ENCODE measurements at regions not wholly inside any gene's neighbourhood (a gene's known extent, or its start where the extent isn't known, plus 50 kb on each side); places are given as distances from the start of the nearest gene placed in this dataset.

GRCh38 chr2:82650038-82650437 is 1809.0 kb downstream of the SUCLG1 start:
- Histone ChIP-seq H3K4me1 (ENCODE audit: insufficient read depth, low read length) (no peaks in the 10 kb centered on the region), H3K9me3 (ENCODE audit: insufficient read depth, low read depth, low read length) (no peaks in the 10 kb centered on the region; the same call in 1 of the 2 replicates), H3K4me3 (ENCODE audit: low read length) (no peak overlapping the region), H3K36me3 (ENCODE audit: insufficient read depth, low read length) (no peaks in the 10 kb centered on the region), H3K27ac (ENCODE audit: low read depth, low read length) (no peak overlapping the region), H3K27me3 (ENCODE audit: insufficient read depth, low read length) (no peaks in the 10 kb centered on the region), H3K9ac (ENCODE audit: low read depth, low read length) (no peak overlapping the region)
- 94% methylated on average over 2 of the region's 2 CpGs for WGBS

DNA sequence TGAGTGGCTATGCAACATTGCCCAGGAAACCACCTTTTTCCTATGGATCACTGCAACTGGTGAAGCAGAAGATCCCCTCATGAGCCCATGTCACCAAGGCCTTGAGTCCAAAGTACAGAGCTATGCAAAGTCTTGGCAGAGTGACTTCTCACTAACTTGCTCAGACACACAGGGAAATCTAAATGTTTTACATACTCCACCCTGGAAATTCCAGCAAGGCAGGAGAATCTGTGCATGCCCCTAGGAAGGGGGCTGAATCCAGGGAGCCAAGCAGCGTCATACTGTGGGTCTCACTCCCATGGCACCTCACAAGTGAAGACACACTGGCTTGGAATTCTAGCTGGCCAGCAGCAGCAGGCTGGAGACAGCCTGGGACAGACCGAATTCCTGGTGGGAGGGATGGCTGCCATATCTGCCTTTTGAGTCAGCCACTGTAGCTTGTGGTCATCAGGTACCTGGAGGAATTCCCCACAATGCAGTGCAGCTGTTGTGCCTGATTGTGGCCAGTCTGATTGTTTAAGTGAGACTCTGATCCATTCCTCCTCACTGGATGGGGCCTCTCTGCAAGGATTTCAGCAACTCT is 1817.4 kb downstream of the SUCLG1 start:
- Histone ChIP-seq H3K27ac (ENCODE audit: low read depth, low read length) (no peak overlapping the region), H3K9me3 (ENCODE audit: insufficient read depth, low read depth, low read length) (peaks cover 23% of the 10 kb centered on the region), H3K4me1 (ENCODE audit: insufficient read depth, low read length) (no peaks in the 10 kb centered on the region; the same call in 1 of the 2 replicates), H3K27me3 (ENCODE audit: insufficient read depth, low read length) (no peaks in the 10 kb centered on the region), H3K9ac (ENCODE audit: low read depth, low read length) (no peak overlapping the region), H3K4me3 (ENCODE audit: low read length) (no peak overlapping the region), H3K36me3 (ENCODE audit: insufficient read depth, low read length) (no peaks in the 10 kb centered on the region)
- WGBS: 94% methylated on average over 2 of the region's 2 CpGs

- Histone ChIP-seq H3K27ac (ENCODE audit: low read depth, low read length) (no peak overlapping the region), H3K27me3 (ENCODE audit: insufficient read depth, low read length) (no peaks in the 10 kb centered on the region), H3K9ac (ENCODE audit: low read depth, low read length) (no peak overlapping the region), H3K9me3 (ENCODE audit: insufficient read depth, low read depth, low read length) (peaks cover 23% of the 10 kb centered on the region), H3K4me3 (ENCODE audit: low read length) (no peak overlapping the region), H3K36me3 (ENCODE audit: insufficient read depth, low read length) (no peaks in the 10 kb centered on the region), H3K4me1 (ENCODE audit: insufficient read depth, low read length) (no peaks in the 10 kb centered on the region; the same call in 1 of the 2 replicates)
- 95% methylated on average over 3 of the region's 3 CpGs for WGBS
Observed at GRCh38 chr2:82636402-82637020, 1822.6 kb downstream of the SUCLG1 start.

DNA sequence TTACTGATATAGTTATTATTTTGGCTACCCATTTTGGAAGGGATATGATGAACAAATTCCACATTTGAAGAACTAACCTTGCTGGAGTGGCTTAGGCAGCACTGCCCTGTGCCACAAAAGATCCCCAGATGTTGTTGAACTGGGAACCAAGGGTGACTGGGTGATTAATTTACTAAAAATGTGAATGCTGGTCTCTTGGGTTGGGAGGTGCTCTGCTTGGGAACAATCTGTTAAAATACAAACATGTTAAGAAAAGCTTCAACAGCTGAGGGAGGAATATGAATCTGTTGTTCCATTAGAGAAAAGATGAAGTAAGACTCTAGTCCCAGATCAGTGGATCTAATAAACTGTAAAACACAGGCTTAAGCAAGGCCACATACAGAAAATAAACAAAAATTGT is 1860.1 kb downstream of the SUCLG1 start:
- Histone ChIP-seq H3K9me3 (ENCODE audit: insufficient read depth, low read depth, low read length) (no peaks in the 10 kb centered on the region), H3K9ac (ENCODE audit: low read depth, low read length) (no peak overlapping the region), H3K36me3 (ENCODE audit: insufficient read depth, low read length) (no peaks in the 10 kb centered on the region), H3K27ac (ENCODE audit: low read depth, low read length) (no peak overlapping the region), H3K4me3 (ENCODE audit: low read length) (no peak overlapping the region), H3K4me1 (ENCODE audit: insufficient read depth, low read length) (peaks cover 6% of the 10 kb centered on the region), H3K27me3 (ENCODE audit: insufficient read depth, low read length) (no peaks in the 10 kb centered on the region)

GRCh38 chr2:82596581-82596980 is 1862.5 kb downstream of the SUCLG1 start:
- WGBS: no CpG with 5 or more reads among the region's 1 CpG
- Histone ChIP-seq H3K9me3 (ENCODE audit: insufficient read depth, low read depth, low read length) (no peaks in the 10 kb centered on the region), H3K4me3 (ENCODE audit: low read length) (no peak overlapping the region), H3K9ac (ENCODE audit: low read depth, low read length) (no peak overlapping the region), H3K36me3 (ENCODE audit: insufficient read depth, low read length) (no peaks in the 10 kb centered on the region), H3K27me3 (ENCODE audit: insufficient read depth, low read length) (no peaks in the 10 kb centered on the region), H3K27ac (ENCODE audit: low read depth, low read length) (no peak overlapping the region), H3K4me1 (ENCODE audit: insufficient read depth, low read length) (peaks cover 6% of the 10 kb centered on the region)

DNA sequence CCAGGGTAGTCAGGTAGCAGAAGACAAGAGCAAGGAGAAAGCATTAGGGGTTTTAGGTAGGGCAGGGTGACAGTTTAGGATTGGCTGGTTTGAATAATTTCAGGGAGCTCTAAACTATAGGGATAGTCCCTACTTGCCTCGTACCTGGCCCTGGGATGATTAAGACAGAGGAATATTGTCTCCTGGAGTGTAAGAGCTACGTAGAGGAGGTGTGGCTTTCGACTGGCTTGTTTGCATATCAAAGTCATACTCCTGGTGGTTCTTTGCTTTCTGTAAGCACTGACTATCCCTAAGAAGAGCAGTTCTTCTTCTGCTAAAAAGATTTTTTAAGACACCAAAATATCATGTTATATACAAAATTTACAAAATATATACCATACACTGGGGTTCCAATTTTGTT is 1867.4 kb downstream of the SUCLG1 start:
- Histone ChIP-seq H3K4me1 (ENCODE audit: insufficient read depth, low read length) (peaks cover 3% of the 10 kb centered on the region), H3K4me3 (ENCODE audit: low read length) (no peak overlapping the region), H3K27me3 (ENCODE audit: insufficient read depth, low read length) (no peaks in the 10 kb centered on the region), H3K9ac (ENCODE audit: low read depth, low read length) (no peak overlapping the region), H3K36me3 (ENCODE audit: insufficient read depth, low read length) (no peaks in the 10 kb centered on the region), H3K9me3 (ENCODE audit: insufficient read depth, low read depth, low read length) (no peaks in the 10 kb centered on the region), H3K27ac (ENCODE audit: low read depth, low read length) (no peak overlapping the region)
- WGBS: 37% methylated on average over 3 of the region's 3 CpGs

GRCh38 chr2:82576656-82577055 is 1882.4 kb downstream of the SUCLG1 start:
- Histone ChIP-seq H3K9ac (ENCODE audit: low read depth, low read length) (no peak overlapping the region), H3K36me3 (ENCODE audit: insufficient read depth, low read length) (no peaks in the 10 kb centered on the region), H3K27me3 (ENCODE audit: insufficient read depth, low read length) (no peaks in the 10 kb centered on the region), H3K27ac (ENCODE audit: low read depth, low read length) (no peak overlapping the region), H3K9me3 (ENCODE audit: insufficient read depth, low read depth, low read length) (no peaks in the 10 kb centered on the region), H3K4me1 (ENCODE audit: insufficient read depth, low read length) (no peaks in the 10 kb centered on the region), H3K4me3 (ENCODE audit: low read length) (no peak overlapping the region)

DNA sequence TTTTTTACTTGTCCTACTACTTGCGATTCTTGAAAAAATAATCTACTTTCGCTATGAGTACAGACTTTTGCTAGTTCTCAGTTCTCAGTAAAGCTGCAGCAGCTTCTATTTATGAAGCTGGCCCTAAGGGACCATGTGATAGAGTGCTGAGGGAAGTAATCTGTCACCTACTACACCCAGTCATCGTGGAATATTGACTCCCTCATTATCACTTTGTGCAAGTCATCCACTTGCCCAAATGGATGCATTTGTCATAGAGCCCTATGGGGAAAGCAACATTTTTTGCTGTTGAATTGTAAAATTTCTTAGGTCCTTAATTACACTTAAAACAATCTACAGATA is 1919.8 kb downstream of the SUCLG1 start:
- no peak overlapping the region for H3K4me3 ChIP-seq (ENCODE audit: low read length)
- H3K4me1 ChIP-seq (ENCODE audit: insufficient read depth, low read length): no peaks in the 10 kb centered on the region
- H3K36me3 ChIP-seq (ENCODE audit: insufficient read depth, low read length): no peaks in the 10 kb centered on the region
- H3K9me3 ChIP-seq (ENCODE audit: insufficient read depth, low read depth, low read length): no peaks in the 10 kb centered on the region
- 95% methylated on average over 2 of the region's 3 CpGs for WGBS
- no peak overlapping the region for H3K27ac ChIP-seq (ENCODE audit: low read depth, low read length)
- H3K9ac ChIP-seq (ENCODE audit: low read depth, low read length): no peak overlapping the region
- no peaks in the 10 kb centered on the region for H3K27me3 ChIP-seq (ENCODE audit: insufficient read depth, low read length)

DNA sequence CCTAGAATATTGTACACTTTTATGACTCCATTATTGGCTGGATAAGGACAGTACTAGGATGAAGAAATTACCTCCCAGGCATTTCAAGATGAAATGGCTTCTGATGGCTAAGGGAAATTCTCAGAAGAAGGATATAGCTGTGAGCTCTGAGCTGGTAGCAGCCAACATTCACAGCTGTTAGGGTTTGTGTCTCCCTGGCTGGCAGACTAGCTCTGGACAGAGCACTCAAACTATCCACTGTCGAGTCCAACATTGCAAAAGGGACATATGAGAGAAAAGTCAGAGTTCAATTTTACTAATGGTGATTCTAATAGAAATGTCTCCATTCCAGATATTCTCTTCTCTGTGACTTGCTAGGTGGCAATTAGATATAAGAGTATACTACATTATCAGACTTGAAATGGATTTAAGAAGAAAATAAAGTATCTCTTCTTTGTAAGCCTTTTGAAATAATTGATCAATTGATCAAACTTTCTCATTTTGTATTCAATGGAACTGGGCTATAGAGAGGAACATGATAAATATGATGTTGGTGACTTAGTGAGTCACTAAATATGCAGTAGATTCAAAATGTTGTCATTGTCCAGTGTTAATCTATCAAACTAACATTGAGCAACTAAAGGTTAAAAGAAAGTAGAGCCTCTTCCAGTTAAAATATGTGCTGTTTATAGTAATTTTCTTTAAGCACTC is 1920.3 kb downstream of the SUCLG1 start:
- 83% methylated on average over 1 of the region's 1 CpG for WGBS

GRCh38 chr2:82528288-82528687 is 1930.8 kb downstream of the SUCLG1 start:
- 77% methylated on average over 4 of the region's 8 CpGs for WGBS
- no peaks in the 10 kb centered on the region for H3K36me3 ChIP-seq (ENCODE audit: insufficient read depth, low read length)
- H3K4me3 ChIP-seq (ENCODE audit: low read length): no peak overlapping the region
- H3K9ac ChIP-seq (ENCODE audit: low read depth, low read length): no peak overlapping the region
- H3K9me3 ChIP-seq (ENCODE audit: insufficient read depth, low read depth, low read length): no peaks in the 10 kb centered on the region
- H3K4me1 ChIP-seq (ENCODE audit: insufficient read depth, low read length): no peaks in the 10 kb centered on the region
- no peak overlapping the region for H3K27ac ChIP-seq (ENCODE audit: low read depth, low read length)
- no peaks in the 10 kb centered on the region for H3K27me3 ChIP-seq (ENCODE audit: insufficient read depth, low read length)

More for the DNA sequence above, 1920.3 kb downstream of the SUCLG1 start:
- Histone ChIP-seq H3K4me3 (ENCODE audit: low read length) (no peak overlapping the region), H3K27me3 (ENCODE audit: insufficient read depth, low read length) (no peaks in the 10 kb centered on the region), H3K9me3 (ENCODE audit: insufficient read depth, low read depth, low read length) (no peaks in the 10 kb centered on the region), H3K27ac (ENCODE audit: low read depth, low read length) (no peak overlapping the region), H3K36me3 (ENCODE audit: insufficient read depth, low read length) (no peaks in the 10 kb centered on the region), H3K9ac (ENCODE audit: low read depth, low read length) (no peak overlapping the region), H3K4me1 (ENCODE audit: insufficient read depth, low read length) (no peaks in the 10 kb centered on the region)

DNA sequence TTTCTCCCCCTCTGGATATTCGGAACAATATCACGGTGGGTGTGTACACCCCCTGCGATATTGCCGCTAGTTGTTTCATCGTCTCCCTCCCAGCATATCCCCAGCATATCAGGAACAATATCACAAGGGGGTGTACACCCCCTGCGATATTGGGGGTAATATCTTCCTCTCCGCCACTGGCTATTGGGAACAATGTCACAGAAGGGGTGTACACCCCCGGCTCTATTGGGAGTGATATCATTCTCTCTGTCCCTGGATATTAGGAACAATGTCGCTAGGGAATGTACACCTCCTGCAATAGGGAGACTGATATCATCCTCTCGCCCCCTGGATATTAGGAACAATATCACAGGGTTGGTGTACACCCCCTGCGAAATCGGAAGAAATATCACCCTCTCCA is 1932.0 kb downstream of the SUCLG1 start:
- 96% methylated on average over 12 of the region's 12 CpGs for WGBS
- H3K27me3 ChIP-seq (ENCODE audit: insufficient read depth, low read length): no peaks in the 10 kb centered on the region
- H3K9me3 ChIP-seq (ENCODE audit: insufficient read depth, low read depth, low read length): no peaks in the 10 kb centered on the region
- no peak overlapping the region for H3K4me3 ChIP-seq (ENCODE audit: low read length)
- H3K9ac ChIP-seq (ENCODE audit: low read depth, low read length): no peak overlapping the region
- H3K4me1 ChIP-seq (ENCODE audit: insufficient read depth, low read length): no peaks in the 10 kb centered on the region
- no peak overlapping the region for H3K27ac ChIP-seq (ENCODE audit: low read depth, low read length)
- H3K36me3 ChIP-seq (ENCODE audit: insufficient read depth, low read length): no peaks in the 10 kb centered on the region

Data from HUES64 (cell line).